ENCODE measurements at regions not wholly inside any gene's neighbourhood (a gene's known extent, or its start where the extent isn't known, plus 50 kb on each side); places are given as distances from the start of the nearest gene placed in this dataset.

DNA sequence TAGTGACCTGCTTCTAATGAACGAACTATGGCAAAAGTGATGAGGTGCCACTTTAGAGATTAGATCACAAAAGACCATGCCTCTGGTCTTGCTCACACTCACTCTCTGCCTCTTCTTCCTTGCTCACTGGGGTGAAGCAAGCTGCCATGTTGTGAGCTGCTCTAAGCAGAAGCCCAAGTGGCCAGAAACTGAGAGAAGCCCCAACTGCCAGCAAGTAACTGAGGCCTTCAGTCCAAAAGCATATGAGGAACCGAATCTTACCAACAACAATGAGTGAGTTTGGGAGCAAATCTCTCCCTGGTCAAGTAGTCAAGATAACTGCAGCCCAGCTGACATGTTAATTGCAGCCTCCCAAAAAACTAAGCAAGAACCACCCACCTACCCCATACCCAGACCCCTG, 126.0 kb upstream of the ACO1 start:
- no peak for TF ChIP-seq CTCF (IDR thresholded peaks at IDR 0.05; ENCODE audit: low read depth, low read length, poor library complexity, severe bottlenecking)
- TF ChIP-seq EZH2phosphoT487 (IDR thresholded peaks at IDR 0.05; ENCODE audit: borderline replicate concordance, low read length) = no peak

Measured in DOHH2 (cell line).